Chondrocyte (in vitro differentiated cells): ENCODE measurements at regions not wholly inside any gene's neighbourhood (a gene's known extent, or its start where the extent isn't known, plus 50 kb on each side); places are given as distances from the start of the nearest gene placed in this dataset.

Experiments used
- DNase-seq: peaks from one replicate; pipeline ENCODE4 v3.0.0; 2021; ENCODE audit warnings: mixed read lengths, low spot score
- H3K27ac Mint-ChIP-seq: one replicate; pipeline ENCODE4 v1.8.0; 2021; ENCODE audit warnings: mild to moderate bottlenecking, moderate library complexity, mixed read lengths; ENCODE audit not compliant: unreplicated experiment
- H3K27me3 Mint-ChIP-seq: 2 replicates; pipeline ENCODE4 v1.8.0; 2021; ENCODE audit warnings: low read depth, mixed read lengths
- H3K36me3 Mint-ChIP-seq: 2 replicates; pipeline ENCODE4 v1.8.0; 2021; ENCODE audit warnings: low read depth, mixed read lengths
- H3K4me1 Mint-ChIP-seq: 2 replicates; pipeline ENCODE4 v1.8.0; 2021; ENCODE audit warnings: low read depth, mild to moderate bottlenecking, mixed read lengths
- H3K4me3 Mint-ChIP-seq: one replicate; pipeline ENCODE4 v1.8.0; 2021; ENCODE audit warnings: mild to moderate bottlenecking, moderate library complexity, mixed read lengths; ENCODE audit not compliant: unreplicated experiment
- H3K9me3 Mint-ChIP-seq: 2 replicates; pipeline ENCODE4 v1.8.0; 2021; ENCODE audit warnings: low read depth, mixed read lengths
- TF ChIP-seq, protein P1 (sequence below): fragments of 200-600 bp; sonication (generic); IDR thresholded peaks from 2 replicates; pipeline ENCODE4 v1.5.0; 2021; ENCODE audit warnings: antibody characterized with exemption, mild to moderate bottlenecking, moderate library complexity

DNA sequence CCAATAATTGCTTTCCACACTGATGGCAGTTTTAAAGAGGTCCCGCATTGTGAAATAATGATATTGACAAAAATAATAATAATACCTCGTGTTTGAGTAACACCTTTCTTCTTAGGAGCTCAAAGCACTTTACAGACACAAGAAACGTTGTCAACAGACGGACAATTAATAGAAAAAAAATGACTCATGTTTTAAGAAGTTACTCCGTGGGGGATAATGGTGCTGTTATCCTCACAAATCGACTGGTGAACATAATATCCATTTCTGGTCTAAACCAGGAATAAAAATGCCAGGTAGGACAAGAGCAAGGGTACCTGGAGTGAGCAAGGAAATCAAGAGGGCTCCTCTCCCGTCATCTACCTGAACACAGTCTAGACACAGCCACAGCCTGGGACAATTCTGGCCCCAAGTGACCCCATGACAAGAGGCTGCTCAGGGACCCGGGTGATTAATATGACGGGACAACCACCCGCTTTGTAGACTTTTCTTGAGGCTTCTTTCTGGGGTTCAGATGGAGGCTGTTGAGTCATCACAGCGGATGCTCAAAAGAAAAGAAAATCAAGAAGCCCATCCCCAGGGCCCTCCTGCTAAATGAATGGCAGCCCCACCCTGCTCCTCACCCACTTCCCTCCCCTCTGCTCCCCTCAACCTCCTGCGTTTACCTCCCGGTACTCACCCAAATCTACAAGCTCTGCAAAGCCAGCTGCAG is 146.2 kb upstream of the IRF2BP2 start:
- no peaks in the 10 kb centered on the region for H3K27me3 Mint-ChIP-seq
- H3K36me3 Mint-ChIP-seq: no peaks in the 10 kb centered on the region
- TF ChIP-seq, protein P1, sequence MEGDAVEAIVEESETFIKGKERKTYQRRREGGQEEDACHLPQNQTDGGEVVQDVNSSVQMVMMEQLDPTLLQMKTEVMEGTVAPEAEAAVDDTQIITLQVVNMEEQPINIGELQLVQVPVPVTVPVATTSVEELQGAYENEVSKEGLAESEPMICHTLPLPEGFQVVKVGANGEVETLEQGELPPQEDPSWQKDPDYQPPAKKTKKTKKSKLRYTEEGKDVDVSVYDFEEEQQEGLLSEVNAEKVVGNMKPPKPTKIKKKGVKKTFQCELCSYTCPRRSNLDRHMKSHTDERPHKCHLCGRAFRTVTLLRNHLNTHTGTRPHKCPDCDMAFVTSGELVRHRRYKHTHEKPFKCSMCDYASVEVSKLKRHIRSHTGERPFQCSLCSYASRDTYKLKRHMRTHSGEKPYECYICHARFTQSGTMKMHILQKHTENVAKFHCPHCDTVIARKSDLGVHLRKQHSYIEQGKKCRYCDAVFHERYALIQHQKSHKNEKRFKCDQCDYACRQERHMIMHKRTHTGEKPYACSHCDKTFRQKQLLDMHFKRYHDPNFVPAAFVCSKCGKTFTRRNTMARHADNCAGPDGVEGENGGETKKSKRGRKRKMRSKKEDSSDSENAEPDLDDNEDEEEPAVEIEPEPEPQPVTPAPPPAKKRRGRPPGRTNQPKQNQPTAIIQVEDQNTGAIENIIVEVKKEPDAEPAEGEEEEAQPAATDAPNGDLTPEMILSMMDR: no peak
- H3K4me1 Mint-ChIP-seq: peaks cover 7% of the 10 kb centered on the region
- no peak for DNase-seq
- no peak overlapping the region for H3K4me3 Mint-ChIP-seq
- no peaks in the 10 kb centered on the region for H3K9me3 Mint-ChIP-seq
- no peak overlapping the region for H3K27ac Mint-ChIP-seq

DNA sequence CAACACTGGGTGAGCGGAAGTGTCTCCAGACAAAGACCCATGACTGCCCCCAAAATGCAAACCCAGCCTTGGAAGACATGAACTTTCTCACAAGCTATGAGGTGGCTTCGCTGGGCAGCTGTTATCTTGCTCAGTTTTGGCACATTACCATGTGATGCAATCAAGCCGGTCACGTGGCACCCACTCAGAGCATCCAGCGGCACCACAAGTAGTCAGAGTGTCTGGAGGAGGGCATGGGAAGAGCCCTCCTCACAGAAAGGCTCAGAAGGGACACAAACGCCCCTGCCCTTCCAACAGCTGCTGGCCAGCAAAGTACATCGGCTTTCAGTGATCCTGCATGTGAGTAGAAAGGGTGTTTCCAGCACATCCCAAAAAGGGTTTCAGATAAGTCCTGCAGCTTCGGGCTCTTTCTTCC is 145.5 kb upstream of the IRF2BP2 start:
- Mint-ChIP-seq H3K36me3 (no peaks in the 10 kb centered on the region), H3K4me3 (no peak overlapping the region), H3K4me1 (peaks cover 6% of the 10 kb centered on the region), H3K27me3 (no peaks in the 10 kb centered on the region), H3K27ac (no peak overlapping the region), H3K9me3 (no peaks in the 10 kb centered on the region)
- no peak for DNase-seq
- TF ChIP-seq, protein P1: no peak

DNA sequence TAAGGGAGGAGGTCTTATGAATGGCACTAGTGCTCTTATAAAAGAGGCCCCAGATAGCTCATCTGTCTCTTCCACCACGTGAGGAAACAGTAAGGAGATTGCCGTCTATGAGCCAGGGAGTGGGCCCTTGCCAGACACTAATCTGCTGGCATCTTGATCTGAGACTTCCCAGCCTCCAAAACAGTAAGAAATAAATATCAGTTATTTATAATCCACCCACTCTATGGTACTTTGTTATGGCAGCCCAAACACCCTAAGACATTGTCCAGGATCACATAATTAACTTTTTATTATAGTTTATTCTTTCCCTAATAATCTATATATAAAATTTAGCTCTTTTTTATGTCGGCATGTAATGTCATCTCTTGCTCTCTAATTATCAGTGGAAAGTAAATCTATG is 144.0 kb upstream of the IRF2BP2 start:
- Mint-ChIP-seq H3K36me3 (no peaks in the 10 kb centered on the region), H3K27ac (no peak overlapping the region), H3K4me1 (peaks cover 3% of the 10 kb centered on the region), H3K27me3 (no peaks in the 10 kb centered on the region), H3K4me3 (no peak overlapping the region), H3K9me3 (no peaks in the 10 kb centered on the region)
- TF ChIP-seq, protein P1: no peak
- no peak for DNase-seq

DNA sequence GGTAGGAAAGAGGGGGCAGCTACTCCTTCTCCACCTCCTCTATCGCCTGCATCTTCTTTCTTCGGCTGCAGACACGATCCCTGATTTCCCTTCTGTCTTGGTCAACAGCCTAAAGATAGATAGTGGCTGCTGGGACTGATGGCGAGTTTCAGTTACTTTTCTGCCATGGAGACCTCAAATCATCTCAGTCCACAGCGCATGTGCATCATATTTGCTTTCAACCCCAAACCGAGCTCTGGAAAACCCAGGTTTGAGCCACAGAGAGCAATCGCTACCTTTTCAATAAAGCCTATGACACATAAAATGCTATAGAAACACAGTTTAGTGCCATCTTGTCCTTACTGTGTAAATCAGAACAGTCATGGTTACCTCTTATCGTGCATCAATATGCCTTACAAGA is 142.9 kb upstream of the IRF2BP2 start:
- Mint-ChIP-seq H3K4me1 (peaks cover 3% of the 10 kb centered on the region), H3K36me3 (no peaks in the 10 kb centered on the region), H3K27me3 (no peaks in the 10 kb centered on the region), H3K4me3 (no peak overlapping the region), H3K27ac (no peak overlapping the region), H3K9me3 (no peaks in the 10 kb centered on the region)
- DNase-seq: no peak
- TF ChIP-seq, protein P1: no peak

DNA sequence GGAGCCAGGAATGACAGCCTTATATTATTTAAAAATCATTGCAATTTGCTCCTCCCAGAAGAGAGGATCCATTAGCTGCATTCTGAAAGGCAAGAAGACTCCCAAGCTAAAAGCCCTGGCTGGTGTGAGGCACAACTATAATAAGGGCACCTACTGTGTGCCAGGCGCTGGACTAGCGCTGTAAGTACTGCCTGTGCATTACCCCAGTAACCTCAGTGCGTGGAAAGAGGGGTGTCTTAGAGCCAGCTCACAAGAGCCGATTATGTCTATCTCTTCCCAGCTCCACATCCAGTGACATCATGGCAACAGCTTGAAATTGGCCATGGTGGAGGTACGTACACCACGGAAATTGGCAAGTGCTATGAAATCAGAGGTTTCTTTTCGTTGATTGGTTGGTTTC is 141.7 kb upstream of the IRF2BP2 start:
- H3K27ac Mint-ChIP-seq: no peak overlapping the region
- no peak for DNase-seq

More for the DNA sequence above, 141.7 kb upstream of the IRF2BP2 start:
- Mint-ChIP-seq H3K27me3 (no peaks in the 10 kb centered on the region), H3K4me3 (no peak overlapping the region), H3K36me3 (no peaks in the 10 kb centered on the region), H3K9me3 (no peaks in the 10 kb centered on the region), H3K4me1 (peaks cover 3% of the 10 kb centered on the region)
- TF ChIP-seq, protein P1: no peak
